Ishikawa (cell line): ENCODE measurements at regions not wholly inside any gene's neighbourhood (a gene's known extent, or its start where the extent isn't known, plus 50 kb on each side); places are given as distances from the start of the nearest gene placed in this dataset.
A peak's percentile ranks its signal among the peaks of the same experiment; 100 is the strongest.

Source experiments
- CEBPB ChIP-seq: IDR thresholded peaks from 2 replicates; pipeline ENCODE4 v1.6.1; 2012
- EGR1 ChIP-seq: IDR thresholded peaks from 2 replicates; pipeline ENCODE4 v1.6.1; 2012
- EP300 ChIP-seq: IDR thresholded peaks from 2 replicates; pipeline ENCODE4 v1.6.1; 2012; ENCODE audit warnings: borderline replicate concordance
- FOXM1 ChIP-seq: IDR thresholded peaks from 2 replicates; pipeline ENCODE4 v1.6.1; 2012; ENCODE audit warnings: low read depth, borderline replicate concordance
- MAX ChIP-seq: IDR thresholded peaks from 2 replicates; pipeline ENCODE4 v1.6.1; 2012
- RAD21 ChIP-seq: IDR thresholded peaks from 2 replicates; pipeline ENCODE4 v1.6.1; 2012; ENCODE audit warnings: low read depth
- TAF1 ChIP-seq: IDR thresholded peaks from 2 replicates; pipeline ENCODE4 v1.6.1; 2012; ENCODE audit warnings: low read depth, mild to moderate bottlenecking
- USF1 ChIP-seq: IDR thresholded peaks from 2 replicates; pipeline ENCODE4 v1.6.1; 2012
- YY1 ChIP-seq: IDR thresholded peaks from 2 replicates; pipeline ENCODE4 v1.6.1; 2012; ENCODE audit warnings: low read depth
- ZBTB7A ChIP-seq: IDR thresholded peaks from 2 replicates; pipeline ENCODE4 v1.6.1; 2012; ENCODE audit warnings: low read depth

GRCh38 chr1:199273837-199274379 is 635.1 kb downstream of the PTPRC start:
- TF ChIP-seq EGR1 (no peak), YY1 (no peak), MAX (0 out of 2 replicates have a peak, but pooled peaks have one; percentile 19), USF1 (no peak), EP300 (peak; percentile 54; the same call in 1 of the 2 replicates), ZBTB7A (no peak), FOXM1 (no peak), TAF1 (no peak), RAD21 (peak; percentile 9; the same call in 1 of the 2 replicates), CEBPB (no peak)
